ENCODE measurements at regions not wholly inside any gene's neighbourhood (a gene's known extent, or its start where the extent isn't known, plus 50 kb on each side); places are given as distances from the start of the nearest gene placed in this dataset.

DNA sequence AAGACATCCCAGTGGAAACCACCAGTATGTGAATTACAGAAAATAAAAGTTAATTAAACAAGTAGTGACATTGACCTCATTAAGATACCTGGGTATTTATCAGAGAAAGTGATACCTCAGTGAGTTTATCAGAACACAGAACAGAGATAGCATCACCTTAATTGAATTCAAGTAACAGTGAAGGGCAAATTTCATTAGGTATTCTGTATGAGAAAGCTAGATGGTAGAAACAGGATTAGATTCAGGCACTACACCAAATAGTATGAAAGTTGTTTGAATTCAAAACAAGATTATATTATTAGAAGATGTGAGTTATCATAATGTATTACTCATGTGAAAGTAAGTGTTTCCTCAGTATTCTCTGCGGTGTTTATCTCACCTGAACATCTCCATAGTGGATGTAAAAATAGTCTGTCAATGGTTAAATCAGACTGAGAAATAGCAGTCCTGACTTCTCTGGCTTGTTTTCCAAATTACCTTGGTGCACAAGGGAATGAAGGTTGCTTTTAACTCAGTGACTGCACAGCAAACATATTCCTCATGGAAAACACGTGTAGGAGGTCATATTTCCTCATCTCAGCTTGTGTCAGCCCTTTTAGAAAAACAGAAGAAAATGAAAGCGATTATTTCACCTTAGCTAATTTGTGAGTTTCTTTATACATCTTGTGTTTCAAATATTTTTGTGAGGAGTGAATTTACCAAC lies 79.9 kb upstream of the PCDH18 start:
- TF ChIP-seq, protein P1, sequence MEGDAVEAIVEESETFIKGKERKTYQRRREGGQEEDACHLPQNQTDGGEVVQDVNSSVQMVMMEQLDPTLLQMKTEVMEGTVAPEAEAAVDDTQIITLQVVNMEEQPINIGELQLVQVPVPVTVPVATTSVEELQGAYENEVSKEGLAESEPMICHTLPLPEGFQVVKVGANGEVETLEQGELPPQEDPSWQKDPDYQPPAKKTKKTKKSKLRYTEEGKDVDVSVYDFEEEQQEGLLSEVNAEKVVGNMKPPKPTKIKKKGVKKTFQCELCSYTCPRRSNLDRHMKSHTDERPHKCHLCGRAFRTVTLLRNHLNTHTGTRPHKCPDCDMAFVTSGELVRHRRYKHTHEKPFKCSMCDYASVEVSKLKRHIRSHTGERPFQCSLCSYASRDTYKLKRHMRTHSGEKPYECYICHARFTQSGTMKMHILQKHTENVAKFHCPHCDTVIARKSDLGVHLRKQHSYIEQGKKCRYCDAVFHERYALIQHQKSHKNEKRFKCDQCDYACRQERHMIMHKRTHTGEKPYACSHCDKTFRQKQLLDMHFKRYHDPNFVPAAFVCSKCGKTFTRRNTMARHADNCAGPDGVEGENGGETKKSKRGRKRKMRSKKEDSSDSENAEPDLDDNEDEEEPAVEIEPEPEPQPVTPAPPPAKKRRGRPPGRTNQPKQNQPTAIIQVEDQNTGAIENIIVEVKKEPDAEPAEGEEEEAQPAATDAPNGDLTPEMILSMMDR (IDR thresholded peaks at IDR 0.05) = no peak
- TF ChIP-seq POLR2A (IDR thresholded peaks at IDR 0.05) = no peak

Data from suprapubic skin (tissue), 3 donors.